ENCODE measurements at regions not wholly inside any gene's neighbourhood (a gene's known extent, or its start where the extent isn't known, plus 50 kb on each side); places are given as distances from the start of the nearest gene placed in this dataset.
"Not testable (repeated sequence)": the region's sequence is repeated elsewhere in the genome, so short reads cannot be mapped to it uniquely, and the experiment has no call there.

GRCh38 chr5:85388770-85389169 is 1004.1 kb upstream of the EDIL3 start:
- H3K27ac ChIP-seq (ENCODE audit: extremely low read length, insufficient read depth, low read length): no peak overlapping the region
- intact Hi-C loops (cut with micrococcal nuclease; ENCODE audit: unreplicated experiment): no loop called here
- BruUV-seq (replicated peaks): no TSS peak
- H3K9ac ChIP-seq (ENCODE audit: insufficient read depth, low read depth, low read length): no peak overlapping the region
- H3K4me3 ChIP-seq (replicated peaks in 1 of 3; ENCODE audit: insufficient read depth in 1 of 3, low read depth in 2 of 3, low read length in 3 of 3): no peak overlapping the region
- in situ Hi-C loops (cut with HindIII; ENCODE audit: extremely low pct_ligation_motif_present, low pct_unique_long_range_greater_than_20kb): no loop called here
- H3K4me2 ChIP-seq (ENCODE audit: low read depth, low read length): no peak overlapping the region
- FAIRE-seq: no peak
- ChIA-PET CTCF (ENCODE audit: low intra/inter-chr PET ratio, low total read pairs) (no interaction called here), POLR2A (no interaction called here)
- H2AFZ ChIP-seq (ENCODE audit: low read length): no peak overlapping the region
- H3K4me1 ChIP-seq (ENCODE audit: insufficient read depth, low read length): no peaks in the 10 kb centered on the region
- H3K9me3 ChIP-seq (ENCODE audit: low read length): no peaks in the 10 kb centered on the region
- H3K36me3 ChIP-seq (replicated peaks in 1 of 2; ENCODE audit: control insufficient read depth in 1 of 2, insufficient read depth in 2 of 2, low read length in 2 of 2): no peaks in the 10 kb centered on the region
- 57% methylated on average over 3 of the region's 3 CpGs for WGBS (ENCODE audit: low lambda C conversion rate)
- no peaks in the 10 kb centered on the region for H4K20me1 ChIP-seq (ENCODE audit: insufficient read depth, low read length)
- ATAC-seq: no peak
- no peak for DNase-seq (ENCODE audit: low spot score)
- H3K79me2 ChIP-seq (ENCODE audit: insufficient read depth, low read length): no peaks in the 10 kb centered on the region
- H3K27me3 ChIP-seq (ENCODE audit: control insufficient read depth in 1 of 2, insufficient read depth in 2 of 2, low read length in 2 of 2): no peaks in the 10 kb centered on the region
- TF ChIP-seq ZNF749 (CRISPR knock-in tag; IDR thresholded peaks at IDR 0.05; ENCODE audit: borderline replicate concordance): no peak
- no peak for TF ChIP-seq HMG20A (CRISPR knock-in tag; IDR thresholded peaks at IDR 0.05; ENCODE audit: borderline replicate concordance)
- TF ChIP-seq, protein P1, sequence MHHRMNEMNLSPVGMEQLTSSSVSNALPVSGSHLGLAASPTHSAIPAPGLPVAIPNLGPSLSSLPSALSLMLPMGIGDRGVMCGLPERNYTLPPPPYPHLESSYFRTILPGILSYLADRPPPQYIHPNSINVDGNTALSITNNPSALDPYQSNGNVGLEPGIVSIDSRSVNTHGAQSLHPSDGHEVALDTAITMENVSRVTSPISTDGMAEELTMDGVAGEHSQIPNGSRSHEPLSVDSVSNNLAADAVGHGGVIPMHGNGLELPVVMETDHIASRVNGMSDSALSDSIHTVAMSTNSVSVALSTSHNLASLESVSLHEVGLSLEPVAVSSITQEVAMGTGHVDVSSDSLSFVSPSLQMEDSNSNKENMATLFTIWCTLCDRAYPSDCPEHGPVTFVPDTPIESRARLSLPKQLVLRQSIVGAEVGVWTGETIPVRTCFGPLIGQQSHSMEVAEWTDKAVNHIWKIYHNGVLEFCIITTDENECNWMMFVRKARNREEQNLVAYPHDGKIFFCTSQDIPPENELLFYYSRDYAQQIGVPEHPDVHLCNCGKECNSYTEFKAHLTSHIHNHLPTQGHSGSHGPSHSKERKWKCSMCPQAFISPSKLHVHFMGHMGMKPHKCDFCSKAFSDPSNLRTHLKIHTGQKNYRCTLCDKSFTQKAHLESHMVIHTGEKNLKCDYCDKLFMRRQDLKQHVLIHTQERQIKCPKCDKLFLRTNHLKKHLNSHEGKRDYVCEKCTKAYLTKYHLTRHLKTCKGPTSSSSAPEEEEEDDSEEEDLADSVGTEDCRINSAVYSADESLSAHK (CRISPR knock-in tag; IDR thresholded peaks at IDR 0.05; ENCODE audit: borderline replicate concordance): no peak
- TF ChIP-seq SNAPC2 (CRISPR knock-in tag; IDR thresholded peaks at IDR 0.05): no peak
- no peak for TF ChIP-seq SIN3A (IDR thresholded peaks at IDR 0.05; ENCODE audit: borderline replicate concordance, low read depth, low read length)

GRCh38 chr5:85392309-85392708 is 1007.6 kb upstream of the EDIL3 start:
- H3K27ac ChIP-seq (ENCODE audit: extremely low read length, insufficient read depth, low read length); ATAC-seq; H3K36me3 ChIP-seq (replicated peaks in 1 of 2; ENCODE audit: control insufficient read depth in 1 of 2, insufficient read depth in 2 of 2, low read length in 2 of 2); H2AFZ ChIP-seq (ENCODE audit: low read length); in situ Hi-C loops (cut with HindIII; ENCODE audit: extremely low pct_ligation_motif_present, low pct_unique_long_range_greater_than_20kb); H4K20me1 ChIP-seq (ENCODE audit: insufficient read depth, low read length); BruUV-seq (replicated peaks); H3K9me3 ChIP-seq (ENCODE audit: low read length); H3K27me3 ChIP-seq (ENCODE audit: control insufficient read depth in 1 of 2, insufficient read depth in 2 of 2, low read length in 2 of 2); H3K4me1 ChIP-seq (ENCODE audit: insufficient read depth, low read length); H3K4me3 ChIP-seq (replicated peaks in 1 of 3; ENCODE audit: insufficient read depth in 1 of 3, low read depth in 2 of 3, low read length in 3 of 3); H3K79me2 ChIP-seq (ENCODE audit: insufficient read depth, low read length); H3K9ac ChIP-seq (ENCODE audit: insufficient read depth, low read depth, low read length); CTCF ChIA-PET (ENCODE audit: low intra/inter-chr PET ratio, low total read pairs); FAIRE-seq; intact Hi-C loops (cut with micrococcal nuclease; ENCODE audit: unreplicated experiment); DNase-seq (ENCODE audit: low spot score); H3K4me2 ChIP-seq (ENCODE audit: low read depth, low read length); POLR2A ChIA-PET: not testable (repeated sequence)
- WGBS (ENCODE audit: low lambda C conversion rate): 40% methylated on average over 8 of the region's 8 CpGs

Data from HepG2 (cell line).